OCI-M1 (cell line): ENCODE measurements at regions not wholly inside any gene's neighbourhood (a gene's known extent, or its start where the extent isn't known, plus 50 kb on each side); places are given as distances from the start of the nearest gene placed in this dataset.

ENCODE experiments used
- DNase-seq: peaks from one replicate; lab custom pipeline; 2025; lab: John Stamatoyannopoulos, UW

DNA sequence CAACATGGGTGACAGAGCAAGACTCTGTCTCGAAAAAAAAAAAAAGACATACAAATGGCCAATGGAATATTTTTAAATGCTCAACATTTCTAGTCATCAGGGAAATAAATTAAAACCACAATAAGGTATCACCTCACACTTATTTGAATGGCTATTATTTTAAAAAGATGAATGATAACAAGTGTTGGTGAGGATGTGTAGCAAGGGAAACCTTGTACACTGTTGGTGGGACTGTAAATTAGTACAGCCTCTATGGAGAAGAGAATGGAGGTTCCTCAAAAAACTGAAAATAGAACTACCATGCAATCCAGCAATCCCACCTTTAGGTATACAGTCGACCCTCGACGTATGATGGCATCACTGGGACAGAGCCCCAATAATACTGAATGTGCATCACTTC, 65.4 kb upstream of the DIP2C start:
- no peak for DNase-seq

DNA sequence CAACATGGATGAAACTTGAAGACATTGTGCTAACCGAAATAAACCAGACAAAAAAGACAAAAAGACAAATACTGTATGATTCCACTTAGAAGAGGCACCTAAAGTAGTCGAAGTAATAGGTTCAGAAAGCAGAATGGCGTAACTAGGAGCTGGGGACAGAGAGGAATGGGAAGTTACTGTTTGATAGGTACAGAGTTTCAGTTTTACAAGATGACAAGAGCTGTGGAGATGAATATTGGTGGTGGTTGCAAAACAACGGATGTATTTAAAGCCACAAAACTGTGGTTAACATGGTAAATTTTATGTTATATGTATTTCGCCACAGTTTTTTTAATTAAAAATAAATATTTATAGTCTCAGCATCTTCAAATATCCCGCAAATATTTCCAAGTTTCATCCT, 64.1 kb upstream of the DIP2C start:
- peak; percentile 6 for DNase-seq

DNA sequence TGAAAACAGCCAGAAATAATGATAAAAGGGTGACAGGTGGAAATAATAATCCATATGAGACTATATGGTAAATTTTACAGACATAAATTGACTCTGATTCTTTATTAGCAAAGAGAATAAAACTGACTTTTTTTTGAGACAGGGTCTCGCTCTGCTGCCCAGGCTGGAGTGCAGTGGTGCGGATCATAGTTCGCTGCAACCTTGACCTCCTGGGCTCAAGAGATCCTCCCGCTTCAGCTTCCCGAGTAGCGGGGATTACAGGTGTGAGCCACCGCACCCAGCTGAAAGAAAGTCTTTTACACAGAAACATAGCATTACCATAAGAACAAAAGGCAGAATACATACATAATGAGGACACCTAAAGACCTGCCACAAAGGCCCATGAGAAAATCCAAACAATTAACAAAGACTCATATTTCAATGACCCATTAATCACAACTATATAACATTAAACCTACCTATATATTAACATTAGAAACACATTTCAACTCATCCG, 51.5 kb upstream of the DIP2C start:
- no peak for DNase-seq

DNA sequence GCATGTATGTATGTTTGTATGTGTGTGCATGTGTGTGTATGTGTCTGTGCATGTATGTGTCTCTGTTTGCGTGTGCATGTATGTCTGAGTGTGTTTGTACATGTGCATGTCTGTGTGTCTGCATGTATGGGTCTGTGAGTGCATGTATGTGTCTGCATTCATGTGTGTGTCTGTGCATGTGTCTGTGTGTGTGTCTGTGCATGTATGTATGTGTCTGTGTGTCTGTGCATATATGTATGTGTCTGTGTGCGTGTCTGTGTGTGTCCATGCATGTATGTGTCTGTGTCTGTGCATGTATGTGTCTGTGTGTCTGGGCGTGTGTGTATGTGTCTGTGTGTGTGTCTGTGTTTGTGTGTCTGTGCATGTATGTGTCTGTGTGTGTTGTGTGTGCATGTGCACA, 49.9 kb upstream of the DIP2C start:
- DNase-seq, result no peak
